ENCODE measurements at regions not wholly inside any gene's neighbourhood (a gene's known extent, or its start where the extent isn't known, plus 50 kb on each side); places are given as distances from the start of the nearest gene placed in this dataset.
"Not testable (repeated sequence)": the region's sequence is repeated elsewhere in the genome, so short reads cannot be mapped to it uniquely, and the experiment has no call there.

GRCh38 chr2:230593765-230594164 lies 118.9 kb upstream of the CAB39 start:
- no peak for DNase-seq

GRCh38 chr2:230594286-230594840 lies 118.3 kb upstream of the CAB39 start:
- DNase-seq: no peak

GRCh38 chr2:230599853-230600252 lies 112.8 kb upstream of the CAB39 start:
- no peak for DNase-seq

- DNase-seq: no peak
Measured at GRCh38 chr2:230600285-230600684, 112.4 kb upstream of the CAB39 start.

- DNase-seq: no peak
Measured at GRCh38 chr2:230600881-230601280, 111.8 kb upstream of the CAB39 start.

- no peak for DNase-seq
Measured at GRCh38 chr2:230601510-230601909, 111.1 kb upstream of the CAB39 start.

- peak; percentile 62 for DNase-seq
Measured at GRCh38 chr2:230602562-230603230, 109.9 kb upstream of the CAB39 start.

- not testable (repeated sequence) for DNase-seq
Measured at GRCh38 chr2:230603317-230603716, 109.3 kb upstream of the CAB39 start.

GRCh38 chr2:230604158-230604557 lies 108.5 kb upstream of the CAB39 start:
- DNase-seq: not testable (repeated sequence)

- DNase-seq: no peak
Measured at GRCh38 chr2:230614040-230614439, 98.6 kb upstream of the CAB39 start.

GRCh38 chr2:230614913-230615332 lies 97.7 kb upstream of the CAB39 start:
- DNase-seq: peak; percentile 47

- DNase-seq: not testable (repeated sequence)
Measured at GRCh38 chr2:230617256-230617706, 95.4 kb upstream of the CAB39 start.

GRCh38 chr2:230619491-230619890 lies 93.2 kb upstream of the CAB39 start:
- no peak for DNase-seq

GRCh38 chr2:230625220-230625619 lies 87.4 kb upstream of the CAB39 start:
- DNase-seq: not testable (repeated sequence)

GRCh38 chr2:230627091-230627490 lies 85.6 kb upstream of the CAB39 start:
- DNase-seq: not testable (repeated sequence)

GRCh38 chr2:230627806-230628724 lies 84.6 kb upstream of the CAB39 start:
- DNase-seq: no peak

GRCh38 chr2:230631470-230631869 lies 81.2 kb upstream of the CAB39 start:
- DNase-seq: no peak

GRCh38 chr2:230634146-230634545 lies 78.5 kb upstream of the CAB39 start:
- no peak for DNase-seq

GRCh38 chr2:230634721-230635313 lies 77.8 kb upstream of the CAB39 start:
- DNase-seq: not testable (repeated sequence)

- peak; percentile 8 for DNase-seq
Measured at GRCh38 chr2:230636684-230637271, 75.9 kb upstream of the CAB39 start.

GRCh38 chr2:230637486-230637885 lies 75.2 kb upstream of the CAB39 start:
- peak; percentile 5 for DNase-seq

- no peak for DNase-seq
Measured at GRCh38 chr2:230640540-230641011, 72.1 kb upstream of the CAB39 start.

- no peak for DNase-seq
Measured at GRCh38 chr2:230642966-230643365, 69.7 kb upstream of the CAB39 start.
